GM18508 (cell line): ENCODE measurements at regions not wholly inside any gene's neighbourhood (a gene's known extent, or its start where the extent isn't known, plus 50 kb on each side); places are given as distances from the start of the nearest gene placed in this dataset.
"Not testable (repeated sequence)": the region's sequence is repeated elsewhere in the genome, so short reads cannot be mapped to it uniquely, and the experiment has no call there.

Experiments
- ATAC-seq: cut with Tn5 transposase; IDR thresholded peaks from one replicate; pipeline ENCODE4 v1.9.1; 2021; ENCODE audit warnings: moderate number of reproducible peaks; ENCODE audit not compliant: insufficient read depth, unreplicated experiment

DNA sequence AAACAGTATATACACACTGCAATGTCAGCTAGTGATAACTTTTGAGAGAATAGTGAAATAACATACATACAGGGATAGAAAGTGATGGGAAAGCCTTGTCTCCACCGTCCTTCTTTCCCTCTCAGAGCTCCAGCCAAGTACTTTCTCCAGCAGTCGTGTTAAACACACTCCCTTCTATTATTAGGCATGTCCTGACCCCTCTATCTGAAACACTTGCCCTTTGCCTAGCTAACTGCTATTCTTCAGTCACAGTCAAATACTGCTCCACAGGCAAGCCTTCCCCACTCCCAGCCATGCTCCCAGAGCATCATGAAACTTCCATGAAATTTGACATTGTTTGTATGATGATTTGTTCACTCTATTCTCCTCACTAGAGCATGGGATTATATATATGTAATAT lies 291.1 kb downstream of the TRIML1 start:
- ATAC-seq = no peak

- ATAC-seq = no peak
Measured at GRCh38 chr4:188432328-188432727, 293.1 kb downstream of the TRIML1 start.

DNA sequence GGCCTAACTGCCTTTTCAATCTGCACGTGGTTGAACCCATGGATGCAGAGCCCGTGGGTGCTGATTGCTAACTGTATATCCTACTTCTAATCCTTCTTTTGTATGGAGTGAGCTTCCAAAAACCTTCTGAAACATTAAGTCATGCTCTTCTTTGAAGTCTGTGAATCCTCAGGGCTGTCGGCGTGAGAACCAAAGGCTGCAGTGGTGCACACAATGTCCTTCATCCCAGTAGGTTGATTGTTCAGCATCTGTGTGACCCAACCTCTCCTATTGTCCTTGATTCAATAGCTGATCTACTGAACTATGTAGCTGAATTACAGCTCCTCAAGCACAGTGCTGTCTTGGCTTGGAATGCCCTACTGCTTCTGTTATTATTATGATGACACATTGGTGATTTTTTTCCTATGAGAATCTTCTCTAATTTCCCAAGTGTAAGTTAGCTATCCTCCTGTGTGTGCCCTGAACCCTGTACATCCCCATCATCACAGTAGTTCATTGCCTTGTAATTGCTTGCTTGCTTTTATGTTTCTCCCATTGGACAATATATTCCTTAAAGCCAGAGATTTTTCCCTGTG lies 294.6 kb downstream of the TRIML1 start:
- ATAC-seq = no peak

DNA sequence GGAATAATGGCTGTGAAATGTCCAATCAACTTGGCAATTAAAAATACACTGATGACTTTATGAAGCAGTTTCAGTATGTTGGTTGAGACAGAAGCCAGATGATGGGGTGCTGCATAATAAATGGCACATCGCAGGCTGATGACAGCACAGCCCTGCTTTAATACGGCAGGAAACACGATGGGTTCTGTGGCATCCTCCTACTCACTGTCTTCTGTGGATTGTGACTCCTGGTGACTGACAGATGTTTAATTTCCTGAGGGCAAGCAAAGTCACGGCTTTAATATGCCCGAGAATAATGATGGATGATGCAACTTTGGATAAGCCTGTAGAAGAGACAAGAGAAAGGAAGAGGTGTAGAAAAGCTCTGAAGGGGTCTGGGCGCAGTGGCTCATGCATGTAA lies 295.4 kb downstream of the TRIML1 start:
- no peak for ATAC-seq

DNA sequence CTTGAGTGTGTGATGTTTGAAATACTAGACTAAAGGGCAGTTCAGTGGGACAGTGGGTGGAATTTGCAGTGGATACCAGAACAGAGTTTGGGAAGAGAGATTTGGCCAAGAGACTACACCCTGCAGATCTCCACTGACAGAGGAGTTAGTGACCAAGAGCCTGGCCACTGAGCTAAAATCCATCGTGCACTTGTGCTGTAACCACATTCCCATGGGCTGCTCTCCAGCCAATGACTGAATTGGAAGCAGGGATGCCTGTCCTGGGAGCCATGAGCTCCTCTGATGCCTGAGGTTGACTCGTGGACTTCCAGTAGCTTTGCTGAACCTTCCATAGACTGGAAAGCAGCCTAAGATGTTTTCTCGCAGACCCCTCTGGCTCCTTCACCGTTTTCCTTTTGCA lies 296.1 kb downstream of the TRIML1 start:
- ATAC-seq = no peak

- no peak for ATAC-seq
Measured at GRCh38 chr4:188437535-188437934, 298.3 kb downstream of the TRIML1 start.

- not testable (repeated sequence) for ATAC-seq
Measured at GRCh38 chr4:188438391-188438824, 299.2 kb downstream of the TRIML1 start.

- ATAC-seq = no peak
Measured at GRCh38 chr4:188439641-188440311, 300.5 kb downstream of the TRIML1 start.

DNA sequence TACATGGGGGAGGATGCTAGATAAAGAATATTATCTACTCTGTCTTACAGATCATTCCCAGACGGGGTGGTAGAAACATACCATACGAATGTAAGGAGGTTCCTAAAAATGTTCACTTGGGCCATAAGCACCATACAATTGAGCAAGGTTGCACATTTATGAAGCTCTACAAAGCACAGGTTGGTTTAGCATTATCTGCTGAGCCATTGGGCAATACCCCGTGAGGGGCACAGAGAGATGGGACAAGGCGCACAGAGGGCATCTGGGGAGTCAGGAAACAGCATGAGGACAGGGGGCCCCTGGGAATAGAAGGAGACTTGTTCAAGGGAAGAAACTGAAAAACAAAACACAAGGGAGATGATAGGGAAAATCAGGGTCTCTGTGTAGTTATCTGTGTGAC lies 305.3 kb downstream of the TRIML1 start:
- ATAC-seq = no peak

- ATAC-seq = not testable (repeated sequence)
Measured at GRCh38 chr4:188448996-188449395, 309.8 kb downstream of the TRIML1 start.

DNA sequence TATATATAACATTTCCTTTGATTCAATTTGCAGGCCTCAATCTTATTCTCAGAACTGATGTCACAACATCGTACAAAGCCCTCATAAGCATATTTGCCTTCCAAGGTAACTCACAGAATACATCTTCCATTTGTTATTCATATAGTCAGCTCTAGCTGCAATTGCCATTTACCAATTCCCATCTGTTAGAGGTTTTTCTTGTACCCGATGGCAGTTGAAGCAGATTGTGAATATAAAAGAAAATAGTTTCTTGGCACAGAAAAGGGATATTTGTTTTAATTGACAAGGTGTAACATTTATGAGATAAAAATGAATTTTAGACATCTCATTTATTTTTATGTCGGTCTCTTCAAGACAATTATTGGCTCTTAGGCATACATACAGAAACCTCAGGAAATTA lies 311.3 kb downstream of the TRIML1 start:
- no peak for ATAC-seq

DNA sequence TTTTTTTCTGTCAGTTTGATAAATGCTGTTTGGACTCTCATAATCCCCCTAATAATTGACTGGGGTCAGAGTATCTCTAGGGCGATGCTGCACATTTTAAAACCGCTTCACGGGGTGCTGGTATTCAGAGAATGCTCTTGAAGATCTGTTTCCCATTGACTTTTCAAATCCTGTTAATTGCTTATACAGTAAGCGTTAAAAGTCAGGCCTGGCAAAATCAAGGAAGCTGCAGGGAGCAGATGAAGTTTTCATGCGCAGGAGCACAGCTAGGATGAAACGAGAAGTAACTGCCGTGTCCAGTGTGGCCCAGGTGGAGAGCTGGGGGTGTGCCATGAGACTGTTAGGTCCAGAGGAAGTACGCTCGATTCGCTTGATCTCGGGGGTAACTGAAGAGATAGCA lies 312.9 kb downstream of the TRIML1 start:
- ATAC-seq = no peak

DNA sequence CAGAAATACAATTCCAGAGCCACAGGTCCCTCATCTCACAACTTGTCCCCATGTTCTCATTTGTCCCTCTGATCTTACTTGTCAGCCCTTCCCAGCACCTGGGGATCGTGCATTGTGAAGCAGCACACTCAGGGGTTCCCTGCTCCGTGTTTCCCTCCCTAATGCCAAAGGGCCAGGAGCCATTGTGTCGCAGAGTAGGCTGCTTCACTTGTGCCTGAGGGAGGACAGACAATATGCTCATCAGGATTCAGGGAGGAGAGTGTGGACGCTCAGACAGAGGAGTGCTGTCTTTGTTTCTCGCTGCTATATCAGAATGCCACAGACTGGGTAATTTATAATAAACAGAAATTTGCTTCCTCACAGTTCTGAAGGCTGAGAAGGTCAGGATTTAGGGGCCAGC lies 315.3 kb downstream of the TRIML1 start:
- no peak for ATAC-seq

DNA sequence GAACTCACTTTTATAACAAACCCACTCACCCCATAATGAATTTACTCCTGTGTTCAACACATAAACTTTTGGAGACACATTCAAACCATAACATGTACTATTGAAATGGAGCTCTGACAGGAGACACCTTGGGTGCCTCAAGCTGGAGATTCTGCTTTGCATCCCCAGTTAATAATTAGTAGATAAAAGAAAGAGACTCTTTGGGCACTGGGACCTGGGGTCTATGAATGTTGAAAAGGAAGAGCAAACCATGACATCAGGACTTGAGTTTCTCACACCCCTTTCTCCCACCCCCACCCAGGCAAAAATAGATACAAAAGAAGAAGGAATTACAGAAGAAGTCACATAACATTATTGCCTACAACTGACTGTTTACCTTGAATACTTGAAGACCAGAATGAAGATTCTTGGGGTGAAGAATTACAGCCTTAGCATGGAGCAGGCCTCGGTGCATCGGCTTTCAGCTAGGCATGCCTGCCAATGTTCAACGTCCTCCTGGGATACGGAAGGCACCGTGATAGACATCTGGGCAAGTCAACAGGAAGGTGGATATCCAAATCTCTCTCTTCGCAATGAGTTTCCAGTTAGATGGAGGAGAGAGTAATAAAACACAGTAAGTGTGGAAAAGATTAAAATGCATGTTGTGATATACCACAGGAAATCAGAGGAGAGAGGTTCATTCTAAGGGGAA lies 316.0 kb downstream of the TRIML1 start:
- ATAC-seq = no peak

- no peak for ATAC-seq
Measured at GRCh38 chr4:188459381-188459780, 320.1 kb downstream of the TRIML1 start.

GRCh38 chr4:188463909-188464308 lies 324.7 kb downstream of the TRIML1 start:
- ATAC-seq = no peak

- no peak for ATAC-seq
Measured at GRCh38 chr4:188466001-188466400, 326.8 kb downstream of the TRIML1 start.

DNA sequence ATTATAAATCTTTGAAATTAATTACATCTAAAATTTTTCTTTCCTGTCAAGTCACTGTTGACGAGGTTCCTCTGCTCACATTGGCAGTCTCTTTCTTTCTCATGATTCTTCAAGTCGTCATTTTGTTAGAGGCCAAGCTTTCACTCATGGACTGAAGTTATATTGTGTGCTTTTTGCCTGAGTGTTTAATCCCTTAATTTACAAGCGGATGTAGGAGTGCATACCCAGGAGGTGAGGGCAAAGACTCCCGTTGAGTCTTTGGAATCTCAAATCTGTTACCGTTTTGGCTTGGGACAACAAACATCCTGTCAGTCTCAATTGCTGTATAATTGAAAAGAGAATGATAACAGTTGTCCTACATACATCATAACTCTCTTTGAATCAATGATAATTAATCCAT lies 345.0 kb downstream of the TRIML1 start:
- ATAC-seq = no peak

GRCh38 chr4:188485906-188486305 lies 346.7 kb downstream of the TRIML1 start:
- no peak for ATAC-seq

GRCh38 chr4:188492886-188493285 lies 353.6 kb downstream of the TRIML1 start:
- ATAC-seq = no peak

DNA sequence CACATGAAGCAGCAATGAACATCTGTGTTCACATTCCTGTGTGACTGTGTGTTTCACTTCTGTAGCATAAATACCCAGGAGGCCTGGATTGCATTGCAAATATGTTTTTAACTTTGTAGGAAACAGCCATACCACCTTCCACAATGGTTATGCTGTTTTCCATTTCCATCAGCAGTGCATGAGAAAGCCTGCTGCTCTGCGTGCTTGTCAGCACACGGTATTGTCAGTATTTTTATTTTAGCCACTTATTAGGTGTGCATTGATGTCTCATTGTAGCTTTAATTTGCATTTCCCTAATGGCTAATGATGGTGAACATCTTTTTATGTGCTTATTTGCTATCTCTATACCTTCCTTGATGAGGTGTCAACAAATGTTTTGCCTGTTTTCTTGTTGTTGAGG lies 355.9 kb downstream of the TRIML1 start:
- no peak for ATAC-seq

- ATAC-seq = no peak
Measured at GRCh38 chr4:188511431-188511830, 372.2 kb downstream of the TRIML1 start.
